GM21390 (cell line): ENCODE measurements at regions not wholly inside any gene's neighbourhood (a gene's known extent, or its start where the extent isn't known, plus 50 kb on each side); places are given as distances from the start of the nearest gene placed in this dataset.

Experiments used
- ATAC-seq: cut with Tn5 transposase; IDR thresholded peaks from one replicate; pipeline ENCODE4 v1.9.1; 2021; ENCODE audit not compliant: unreplicated experiment

DNA sequence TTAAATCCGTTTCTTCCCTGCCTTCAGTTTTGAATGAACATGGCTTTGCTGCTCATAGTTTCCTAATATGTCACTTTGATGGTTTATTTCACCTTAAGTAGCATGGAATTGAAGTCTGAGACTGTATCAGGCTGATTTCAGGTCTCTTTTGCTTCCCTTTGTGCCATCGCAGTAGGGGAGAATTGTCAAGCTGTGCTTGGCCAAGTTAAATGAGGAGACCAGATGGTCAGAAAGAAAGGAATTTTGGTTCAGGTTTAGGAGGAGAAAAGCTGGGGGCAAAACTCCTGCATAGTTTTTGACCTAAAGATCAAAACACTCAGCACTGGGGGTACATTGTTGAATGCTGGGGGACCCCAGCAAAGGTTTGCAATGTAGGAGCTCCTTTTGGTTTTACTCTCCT is 398.4 kb downstream of the NUAK1 start:
- no peak for ATAC-seq

DNA sequence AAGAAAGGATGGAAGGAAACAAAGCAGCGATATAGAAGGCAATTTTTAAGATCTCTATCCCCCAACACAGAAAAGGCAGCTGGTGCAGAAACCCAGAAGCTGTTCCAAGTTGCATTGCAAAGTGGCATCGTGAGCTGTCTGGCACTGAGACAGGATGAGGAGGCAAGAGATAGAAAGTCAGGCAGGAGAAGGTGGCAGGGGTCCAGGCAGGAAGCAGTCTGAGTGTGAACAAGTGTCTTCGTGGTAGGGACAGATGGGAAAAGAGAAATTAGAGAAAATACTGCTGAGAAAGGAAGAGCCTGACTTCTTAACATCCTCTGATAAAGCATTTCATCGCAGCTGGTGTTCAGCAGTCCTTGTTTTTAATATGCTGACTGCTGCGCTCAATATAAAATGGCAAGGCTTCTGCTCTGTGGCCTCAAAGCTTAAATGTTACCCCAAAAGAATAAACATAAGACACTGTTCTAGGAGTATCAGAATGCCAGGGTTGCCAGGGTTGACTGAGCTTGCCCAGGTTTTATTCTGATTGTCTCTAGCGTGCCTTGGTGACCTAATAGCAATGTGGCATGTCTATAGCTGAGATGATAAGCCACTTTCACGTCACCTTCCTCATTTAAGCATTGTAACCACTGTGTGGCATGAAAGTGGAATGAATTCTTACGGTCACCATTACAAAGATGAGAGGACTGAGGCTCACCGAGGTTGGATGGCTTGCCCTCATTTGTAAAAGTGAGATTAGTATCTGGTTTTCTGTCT is 397.6 kb downstream of the NUAK1 start:
- ATAC-seq = no peak

DNA sequence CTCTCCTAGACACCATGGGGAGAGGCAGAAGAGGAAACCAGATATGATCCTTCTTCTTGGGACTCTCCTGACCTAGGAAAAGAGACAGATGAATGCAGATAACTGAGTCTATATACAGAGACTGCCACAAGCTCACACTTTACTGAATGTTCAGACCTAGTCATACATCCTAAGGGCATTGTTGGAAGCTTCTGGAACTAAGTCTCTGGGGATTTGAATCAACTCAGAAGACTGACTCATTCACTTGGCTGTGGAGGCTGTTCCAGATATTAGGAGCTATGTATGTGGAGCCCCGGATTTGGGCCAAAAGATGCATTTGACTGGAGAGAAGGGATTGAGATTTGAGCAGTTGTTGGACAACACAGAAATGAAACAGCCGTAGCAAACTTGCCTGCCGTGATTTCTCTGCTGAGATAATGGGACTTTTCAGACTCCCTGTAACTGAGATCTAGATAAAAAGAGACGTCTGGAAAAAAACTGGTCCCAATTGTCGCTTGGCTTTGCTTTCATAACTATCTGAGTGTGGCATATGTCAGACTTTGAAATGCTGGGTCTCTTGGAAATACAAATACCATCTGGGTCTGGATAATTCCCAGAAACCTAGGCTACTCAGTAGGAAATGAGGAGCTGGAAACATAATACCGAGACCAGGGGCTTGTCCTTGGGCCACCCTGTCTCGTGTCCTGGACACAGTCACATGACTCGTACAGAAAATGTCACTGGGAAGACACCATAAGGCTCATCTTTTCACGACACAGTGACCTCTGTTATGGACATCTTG is 396.8 kb downstream of the NUAK1 start:
- no peak for ATAC-seq

DNA sequence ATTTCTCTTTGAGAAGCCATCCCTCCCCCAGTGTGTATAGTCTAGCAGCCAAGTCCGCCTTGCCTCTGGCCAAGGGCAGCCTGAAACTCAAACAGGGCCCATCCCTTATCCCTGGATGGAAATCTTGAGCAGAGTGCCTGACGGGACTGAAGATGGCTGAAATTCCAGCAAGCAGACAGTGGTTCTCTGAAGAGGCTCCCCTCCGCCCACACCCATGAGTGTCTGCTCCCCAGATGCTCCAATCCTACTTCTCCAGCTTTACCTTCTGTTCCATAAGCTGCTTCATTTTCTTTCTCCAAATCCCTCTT is 396.2 kb downstream of the NUAK1 start:
- no peak for ATAC-seq

DNA sequence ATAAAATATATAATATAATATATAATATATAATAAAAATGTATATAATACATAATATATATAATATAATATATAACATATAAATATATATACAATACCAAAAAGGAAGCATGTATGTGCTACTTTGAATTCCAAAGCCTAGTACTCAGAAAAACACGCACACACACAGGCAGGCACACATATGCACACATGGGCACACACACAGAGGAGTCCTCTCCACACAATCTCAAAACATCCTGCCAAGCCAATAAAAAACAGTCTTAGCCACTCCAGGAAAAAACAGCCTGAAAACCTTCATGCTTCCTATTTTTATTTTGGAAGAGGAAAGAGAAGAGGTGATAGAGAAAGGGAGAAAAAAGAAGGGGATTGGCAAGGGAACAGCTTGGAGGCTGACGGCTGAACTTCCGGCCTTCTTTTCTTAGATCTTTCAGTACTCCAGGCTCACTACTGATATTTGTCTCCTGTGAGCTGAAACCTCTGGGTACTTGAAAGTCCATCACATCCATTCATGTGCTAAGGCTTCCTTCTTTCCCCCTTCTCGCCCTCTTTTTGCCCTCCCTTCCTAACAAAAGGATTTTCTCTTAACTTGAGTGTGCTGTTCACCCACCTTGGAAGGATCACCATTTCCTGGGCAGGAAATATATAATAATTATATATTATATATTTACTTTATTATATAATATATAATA is 394.2 kb downstream of the NUAK1 start:
- ATAC-seq = no peak

DNA sequence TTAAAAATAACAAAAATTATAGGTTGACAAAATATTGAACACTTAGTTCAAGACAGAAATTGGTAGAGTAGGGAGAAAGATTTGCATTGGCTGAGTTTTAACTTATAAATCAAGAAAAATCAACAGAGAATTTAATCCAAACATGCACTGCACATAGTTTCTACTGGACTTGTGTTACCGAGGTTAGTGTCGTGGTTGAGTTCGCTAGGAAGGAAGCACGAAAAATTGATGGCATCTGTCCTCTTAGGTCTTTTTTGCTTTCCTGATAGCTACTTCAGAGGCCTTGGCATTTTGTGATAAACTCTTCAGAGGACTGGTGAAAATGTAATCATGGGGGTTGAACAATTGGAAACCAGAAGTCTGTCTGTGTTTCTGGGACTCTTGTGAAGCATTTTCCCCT is 392.9 kb downstream of the NUAK1 start:
- no peak for ATAC-seq

DNA sequence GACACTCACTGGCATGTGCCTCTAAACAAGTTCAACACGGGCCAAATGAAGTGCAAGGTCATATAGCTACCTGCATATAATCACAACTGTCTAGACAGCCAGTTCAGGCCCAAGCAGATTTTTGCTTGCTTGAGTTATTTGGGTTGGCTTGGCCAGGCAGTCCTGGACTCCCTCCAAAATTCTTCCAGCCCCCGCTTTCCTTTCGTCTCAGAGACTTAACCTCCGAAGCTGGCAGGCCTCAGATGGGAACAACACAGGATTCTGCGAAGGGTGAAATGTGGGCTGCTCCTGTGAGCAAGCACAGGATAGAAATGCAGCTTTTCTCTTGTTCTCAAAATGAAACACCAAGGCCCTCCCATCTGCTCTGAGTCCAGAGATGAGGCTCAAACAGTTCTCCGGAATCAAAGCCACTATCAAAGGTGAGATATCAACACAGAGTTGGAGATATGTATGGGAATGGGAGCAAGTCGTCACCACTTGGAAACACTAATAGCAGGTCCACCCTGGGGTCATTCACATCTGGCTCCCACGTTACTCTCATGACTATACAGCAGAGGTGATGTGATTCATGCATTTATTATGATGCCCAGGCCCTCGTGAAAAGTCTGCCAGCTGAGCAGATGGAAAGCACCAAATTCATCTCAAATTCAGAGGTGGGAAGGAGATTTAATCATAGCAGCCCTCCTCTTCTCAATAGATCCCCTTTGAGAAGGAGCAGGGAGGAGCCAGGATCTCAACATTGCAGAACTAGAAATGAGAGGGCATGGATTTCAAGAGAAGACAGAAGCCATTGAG is 389.8 kb downstream of the NUAK1 start:
- no peak for ATAC-seq

DNA sequence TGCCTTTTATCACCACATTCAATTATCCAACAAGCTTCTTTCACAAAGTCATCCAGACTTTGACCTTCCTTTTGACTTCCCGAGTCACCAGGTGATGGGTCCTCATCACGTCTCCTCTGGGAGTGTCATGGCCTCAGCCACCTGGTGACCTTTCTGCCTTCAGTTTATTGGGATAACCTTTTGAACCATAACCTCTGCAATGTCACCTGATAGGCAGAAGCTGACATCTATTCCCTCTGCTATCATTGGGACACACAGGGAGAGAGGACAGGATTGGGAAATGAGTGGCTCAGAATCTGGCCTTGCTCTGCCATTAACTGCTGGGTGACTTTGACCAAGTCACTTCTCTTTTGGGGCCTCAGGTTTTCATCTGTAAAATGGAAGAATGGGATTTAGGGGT is 388.7 kb downstream of the NUAK1 start:
- ATAC-seq = no peak

DNA sequence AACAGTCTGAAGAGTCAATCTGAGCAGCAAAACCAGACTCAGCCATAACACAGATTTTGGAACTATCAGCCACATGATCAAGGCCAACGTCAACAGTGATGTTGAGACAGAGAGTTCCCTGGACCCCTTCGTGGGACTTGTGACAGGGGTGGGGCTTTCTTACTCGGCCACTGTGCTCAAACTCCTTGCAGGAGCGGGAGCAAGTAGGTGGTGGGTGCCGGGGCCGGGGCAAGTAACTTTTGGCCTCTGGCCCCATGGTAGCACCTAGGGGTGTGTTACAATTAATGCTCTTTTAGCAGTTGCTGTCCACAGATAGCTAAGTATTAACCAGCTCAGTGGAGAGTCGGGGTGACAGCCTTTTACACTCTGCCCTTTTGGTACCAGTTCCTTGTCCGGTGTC is 384.4 kb downstream of the NUAK1 start:
- no peak for ATAC-seq

DNA sequence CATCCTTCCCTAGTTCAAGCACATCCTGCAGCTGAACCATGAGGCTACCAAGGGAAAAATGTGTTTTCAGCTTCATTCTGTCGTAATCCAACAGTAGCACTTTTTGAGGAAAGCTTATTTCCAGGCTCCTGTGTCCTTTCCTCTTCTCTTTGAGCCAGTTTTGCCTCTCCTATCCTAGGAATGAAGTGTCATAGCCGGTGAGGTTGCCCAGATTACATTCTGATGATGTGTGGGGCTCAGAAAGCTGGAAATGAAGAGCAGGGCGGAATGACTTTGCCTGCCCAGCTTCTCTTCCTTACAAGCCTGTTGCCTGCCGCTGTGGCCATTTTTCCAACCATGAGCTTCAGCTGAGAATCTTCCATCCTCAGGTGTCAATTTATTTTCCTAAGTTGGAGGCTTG is 381.8 kb downstream of the NUAK1 start:
- ATAC-seq = no peak

DNA sequence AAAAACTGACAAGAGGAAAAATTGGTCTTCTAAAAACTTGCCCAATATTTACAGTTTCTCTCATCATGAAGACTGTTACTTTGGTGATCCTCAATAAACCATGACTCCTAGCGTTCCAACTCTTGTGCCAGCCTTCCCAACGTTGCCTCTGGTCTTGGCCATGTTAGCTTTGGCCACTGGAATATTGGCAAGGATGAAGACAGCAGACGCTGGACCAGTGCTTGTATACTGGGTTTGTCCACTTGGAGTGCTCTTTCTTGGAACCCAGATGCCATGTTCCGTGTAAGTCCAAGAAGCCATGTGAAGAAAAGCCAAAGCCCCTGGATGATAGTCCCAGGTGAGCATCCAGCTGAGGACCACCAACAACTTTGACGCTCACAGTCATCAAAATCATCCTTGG is 379.6 kb downstream of the NUAK1 start:
- ATAC-seq = no peak

DNA sequence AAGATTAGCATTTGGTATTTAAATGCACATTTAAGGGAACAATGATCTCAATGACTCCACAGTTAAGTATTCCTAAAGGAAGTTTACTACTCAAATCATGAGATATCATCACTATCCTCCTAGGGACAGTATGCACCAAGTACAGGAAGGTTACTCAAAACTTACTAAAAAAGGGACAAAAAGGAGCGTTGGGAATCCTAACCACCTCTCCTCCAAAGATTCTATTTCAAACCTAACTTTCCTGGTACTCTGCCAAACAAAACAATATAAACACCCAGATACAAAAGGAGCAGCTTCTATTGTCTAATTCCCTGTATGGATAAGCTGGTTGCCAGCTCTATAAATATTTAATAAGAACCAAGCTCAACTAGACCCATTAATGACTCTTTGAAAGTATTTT is 377.7 kb downstream of the NUAK1 start:
- no peak for ATAC-seq

DNA sequence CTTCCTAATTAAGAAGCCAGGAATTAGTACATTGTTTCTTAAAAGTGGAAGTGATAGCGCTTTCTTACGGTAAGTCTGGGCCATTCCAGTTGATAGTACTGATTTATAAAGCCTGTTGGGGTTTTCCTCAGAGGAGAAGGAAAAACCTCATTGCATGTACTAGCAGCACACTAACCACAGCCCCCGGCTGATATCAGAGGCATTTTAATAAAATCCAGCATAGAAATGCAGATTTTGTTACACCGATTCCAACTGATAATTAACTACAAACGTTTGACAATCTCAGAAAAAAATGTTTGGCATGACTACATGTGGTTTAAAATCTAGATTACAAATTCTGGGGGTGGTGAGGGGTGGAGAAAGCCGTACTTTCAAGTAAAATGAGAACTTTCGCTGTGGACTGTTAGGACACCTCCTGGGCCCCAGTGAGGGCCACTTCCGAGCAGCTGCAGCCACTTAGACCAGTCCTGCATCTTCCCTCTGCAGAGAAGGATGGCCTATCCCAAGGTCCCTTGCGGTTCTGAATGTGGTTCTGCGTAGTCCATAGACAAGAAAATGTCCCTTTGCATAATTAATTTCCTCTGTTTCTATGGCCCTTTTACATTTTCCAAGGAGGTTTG is 374.4 kb downstream of the NUAK1 start:
- ATAC-seq = no peak

DNA sequence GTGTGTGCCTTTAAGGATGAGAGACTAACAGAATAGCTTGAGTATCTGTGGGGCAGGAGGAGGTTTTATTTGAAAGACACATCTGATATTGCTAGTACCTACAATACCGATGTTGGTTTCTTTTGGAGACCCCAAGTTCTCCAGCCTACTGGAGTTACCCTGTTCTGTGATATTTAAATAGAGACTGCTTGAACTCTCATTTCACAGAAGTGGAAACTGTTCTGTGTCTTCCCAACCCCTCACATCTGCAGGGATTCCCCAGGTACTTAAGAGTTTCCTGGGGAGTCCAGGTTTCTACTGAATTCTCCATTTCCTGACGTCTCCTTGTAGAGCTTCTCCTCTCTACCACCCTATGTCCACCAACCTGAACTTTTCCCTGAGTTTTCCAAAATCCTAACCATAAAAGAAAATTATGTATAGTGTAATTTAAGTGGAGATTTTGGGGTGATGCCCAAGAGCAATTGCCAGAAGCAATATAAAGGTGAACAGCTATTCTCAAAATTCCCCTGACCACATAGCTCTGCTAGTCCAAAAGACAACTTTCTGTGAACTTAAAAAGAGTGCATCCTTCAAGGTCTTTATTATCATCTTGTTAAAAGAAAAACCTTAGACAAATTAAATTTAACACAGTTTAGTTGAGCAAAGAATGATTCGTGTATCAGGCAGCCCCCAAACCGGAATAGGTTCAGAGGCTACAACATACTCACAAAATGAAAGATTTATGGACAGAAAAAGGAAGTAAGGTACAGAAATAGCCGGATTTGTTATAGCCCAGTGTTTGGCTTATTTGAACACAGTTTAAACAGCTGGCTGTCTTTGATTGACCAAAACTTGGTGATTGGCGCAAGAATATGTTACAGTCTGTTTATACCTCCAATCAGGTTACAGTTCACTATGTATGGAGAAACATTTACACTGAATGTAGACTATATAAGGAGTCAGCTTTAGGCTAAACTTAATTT is 373.4 kb downstream of the NUAK1 start:
- no peak for ATAC-seq

DNA sequence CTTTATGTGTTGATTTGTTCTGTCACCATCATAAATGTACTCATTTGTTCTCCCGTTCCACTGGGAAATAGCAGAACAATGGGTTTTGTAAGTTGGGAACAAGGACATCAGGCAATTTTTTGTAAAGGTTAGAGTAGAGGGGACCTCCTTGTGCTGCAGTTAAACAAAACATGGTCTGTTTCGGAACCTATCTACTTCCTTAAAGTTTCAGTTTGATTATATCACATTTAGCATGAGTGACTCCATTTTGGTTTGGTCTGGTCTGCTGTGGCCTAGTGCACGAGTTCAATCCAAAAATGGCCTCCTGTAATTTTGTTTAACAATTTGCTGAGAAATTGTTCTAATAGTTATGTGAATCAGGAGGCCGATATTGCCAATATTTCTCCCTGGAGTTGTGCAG is 372.7 kb downstream of the NUAK1 start:
- no peak for ATAC-seq

DNA sequence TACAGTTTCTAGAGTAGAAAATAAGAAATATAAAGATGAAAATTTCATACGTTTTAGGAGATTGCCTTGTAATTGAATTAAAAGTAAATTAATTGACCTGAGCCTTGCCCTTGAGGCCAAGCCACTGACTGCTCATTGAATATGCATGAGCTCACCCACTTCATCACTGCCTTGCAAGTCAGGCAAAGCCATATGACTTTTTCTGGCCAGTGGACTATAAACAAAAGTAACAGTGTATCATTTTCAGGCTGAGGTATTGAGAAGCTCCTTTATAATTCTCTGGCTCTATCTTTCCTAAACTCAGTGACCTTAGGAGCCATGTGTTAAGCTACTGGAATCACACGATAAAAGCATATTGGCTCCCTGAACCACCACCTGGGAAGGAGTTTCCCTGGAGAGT is 369.3 kb downstream of the NUAK1 start:
- ATAC-seq = no peak

DNA sequence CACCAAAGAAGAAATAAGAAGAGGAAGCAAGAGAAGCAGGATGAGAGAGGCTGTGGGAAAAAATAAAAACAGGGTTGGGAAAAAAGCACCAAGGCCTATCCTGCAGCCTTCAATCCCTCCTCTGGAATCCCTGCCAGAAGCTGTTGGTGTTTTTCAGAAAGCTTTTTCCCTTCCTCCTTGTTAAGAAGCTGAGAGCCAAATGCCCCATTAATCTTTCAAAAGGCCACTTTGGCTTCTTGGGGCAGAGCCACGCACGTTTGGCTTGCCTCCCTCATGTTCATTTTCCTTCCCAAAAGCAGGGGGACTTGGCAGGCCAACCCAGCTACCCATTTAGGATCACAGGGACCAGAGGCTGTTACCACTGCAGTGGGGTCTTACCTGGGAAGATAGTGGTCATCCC is 365.3 kb downstream of the NUAK1 start:
- no peak for ATAC-seq

DNA sequence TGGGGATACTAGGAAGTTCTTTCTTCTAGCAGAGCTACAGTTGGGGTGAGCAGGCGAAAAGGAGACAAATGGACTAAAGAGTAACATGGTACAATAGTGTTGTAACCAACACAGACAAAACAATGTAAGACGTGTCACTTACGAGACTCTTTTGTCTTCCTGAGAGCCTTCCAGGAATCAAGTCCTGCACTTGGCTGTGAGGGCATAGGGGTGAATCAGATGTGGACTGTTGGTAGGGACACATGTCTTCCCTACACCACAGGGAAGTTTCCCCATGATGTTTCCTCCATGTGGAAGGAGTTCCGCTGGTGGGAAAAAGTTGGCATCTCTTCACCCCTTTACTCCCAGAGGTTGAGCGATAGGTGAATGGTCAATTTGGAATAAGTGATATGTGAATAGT is 364.7 kb downstream of the NUAK1 start:
- ATAC-seq = no peak

DNA sequence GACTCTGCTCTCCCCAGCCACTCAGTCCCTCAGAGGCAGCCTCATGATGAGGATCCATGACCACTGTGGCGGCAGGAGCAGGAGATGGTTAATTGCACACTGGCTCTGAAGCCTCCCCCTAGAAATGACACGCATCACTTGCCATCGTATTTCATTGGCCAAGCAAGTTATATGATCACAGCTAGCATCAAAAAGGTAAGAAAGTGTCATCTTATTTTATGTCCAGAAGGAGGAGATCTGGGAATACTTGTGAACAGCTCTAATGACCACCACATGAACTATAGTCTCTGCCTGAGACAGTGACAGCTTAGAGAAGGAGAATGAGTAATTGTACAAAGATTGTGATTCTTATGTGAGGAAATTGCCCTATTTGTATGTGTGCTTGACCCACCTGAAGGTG is 363.4 kb downstream of the NUAK1 start:
- no peak for ATAC-seq
